Ovary (tissue), 7 donors: ENCODE measurements at regions not wholly inside any gene's neighbourhood (a gene's known extent, or its start where the extent isn't known, plus 50 kb on each side); places are given as distances from the start of the nearest gene placed in this dataset.

Experiments used
- DNase-seq, 5 donors: peaks; one replicate each; pipeline ENCODE4 v3.0.0-alpha.2; 2019 to 2020
- H3K27ac ChIP-seq, 2 donors: fragments of 200-600 bp; one replicate each; pipeline versions ENCODE4 v1.5.1 to v1.8.0; 2019 to 2022
- H3K27me3 ChIP-seq: fragments of 200-600 bp; one replicate; pipeline ENCODE4 v1.8.0; 2022
- H3K36me3 ChIP-seq: fragments of 200-600 bp; sonication (generic); one replicate; pipeline ENCODE4 v1.5.1; 2019
- H3K4me1 ChIP-seq: one replicate; pipeline ENCODE4 v1.8.1; 2013; ENCODE audit warnings: mild to moderate bottlenecking, moderate library complexity; ENCODE audit not compliant: insufficient read depth
- H3K4me3 ChIP-seq: fragments of 200-600 bp; sonication (generic); one replicate; pipeline ENCODE4 v1.5.1; 2017
- H3K9me3 ChIP-seq, 2 donors: fragments of 200-600 bp in 1 of 2; sonication (generic) in 1 of 2; one replicate each; pipeline versions ENCODE4 v1.5.1 to v1.8.1; 2013 to 2019; ENCODE audit warnings: mild to moderate bottlenecking in 1 of 2, moderate library complexity in 1 of 2
- EP300 ChIP-seq: sonication (generic); formaldehyde crosslinking; IDR thresholded peaks from one replicate; pipeline ENCODE4 v1.6.1; 2017; ENCODE audit warnings: antibody characterized with exemption
- POLR2A ChIP-seq: fragments of 450-650 bp; IDR thresholded peaks from one replicate; pipeline ENCODE4 v1.6.1; 2017; ENCODE audit warnings: antibody characterized with exemption, mild to moderate bottlenecking, moderate library complexity
- WGBS, 3 donors: extraction: QIAGEN DNeasy Blood & Tissue Kit in 1 of 3; methylation state at CpG; one replicate each; pipeline versions ENCODE4 v1.1.5 to v1.1.7; 2013 to 2017; 5-methylcytosine and 5-hydroxymethylcytosine counted together
- intact Hi-C, 4 donors: fragments of 100-400 bp; cut with DNase I; formaldehyde crosslinking; loops; one replicate each; pipeline versions ENCODE4 v1.11.0 to v1.15.1; 2022 to 2023
- TF ChIP-seq, protein P1 (sequence below), 3 donors: fragments of 450-650 bp in 2 of 3; fragments of 200-600 bp in 1 of 3; IDR thresholded peaks; one replicate each; pipeline versions ENCODE4 v1.5.1 to v1.8.0; 2016 to 2022; ENCODE audit warnings: antibody characterized with exemption in 3 of 3, mild to moderate bottlenecking in 1 of 3
- donor health status: DM: no; HTN: no; CAD: no; lungs with moderate emphysema.
- donor health status: DM: no; HTN: no; CAD: no.
- donor health status: Bipolar disorder and iron deficiency.
- donor health status: DM: no; HTN: no; CAD: no.
- donor health status: DM: yes; HTN: yes; CAD: no.

DNA sequence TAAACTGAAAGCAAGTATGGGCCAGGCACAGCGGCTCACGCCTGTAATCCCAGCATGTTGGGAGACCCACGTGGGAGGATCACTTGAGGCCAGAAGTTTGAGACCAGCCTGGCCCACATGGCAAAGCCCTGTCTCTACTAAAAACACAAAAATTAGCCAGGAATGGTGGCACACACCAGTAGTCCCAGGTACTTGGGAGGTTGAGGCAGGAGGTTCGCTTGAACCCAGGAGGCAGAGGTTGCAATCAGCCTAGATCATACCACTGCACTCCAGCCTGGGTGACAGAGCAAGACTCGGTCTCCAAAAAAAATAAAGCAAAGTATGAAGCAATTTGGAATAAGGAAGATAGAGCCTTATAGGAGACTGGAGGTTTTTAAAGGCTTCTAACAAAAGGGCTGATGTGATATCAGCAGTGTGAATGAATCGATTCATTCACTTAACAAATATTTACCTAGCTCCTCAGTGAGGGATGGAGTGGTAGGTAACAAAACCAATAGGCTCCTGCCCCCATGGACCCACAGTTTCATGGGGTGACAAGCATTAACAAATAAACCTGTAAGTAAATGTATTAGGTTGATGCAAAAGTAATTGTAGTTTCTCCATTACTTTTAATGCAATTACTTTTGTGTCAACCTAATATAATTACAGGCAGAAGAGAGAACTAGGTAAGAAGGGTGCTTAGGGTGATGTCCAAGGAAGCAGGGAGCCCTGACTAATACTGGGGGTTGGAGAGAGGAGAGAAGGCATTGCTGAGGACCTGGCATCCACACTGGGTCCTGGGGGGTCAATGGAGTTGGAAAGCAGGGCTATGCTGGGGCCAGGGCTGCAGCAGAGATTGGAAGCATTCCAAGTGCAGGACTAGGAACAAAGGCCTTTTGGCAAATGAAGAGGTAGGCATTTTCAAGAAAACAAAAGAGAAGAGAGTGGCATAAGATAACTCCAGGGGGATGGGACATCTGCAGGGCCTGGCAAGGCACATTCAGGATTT lies 195.4 kb upstream of the ARL4C start:
- H3K27ac ChIP-seq: no peak overlapping the region
- WGBS, 3 donors: 77 to 88% (median 84%) methylated on average over 6 of the region's 6 CpGs
- no peak overlapping the region for H3K4me3 ChIP-seq
- H3K9me3 ChIP-seq: no peaks in the 10 kb centered on the region
- no peak for TF ChIP-seq POLR2A
- TF ChIP-seq, protein P1, sequence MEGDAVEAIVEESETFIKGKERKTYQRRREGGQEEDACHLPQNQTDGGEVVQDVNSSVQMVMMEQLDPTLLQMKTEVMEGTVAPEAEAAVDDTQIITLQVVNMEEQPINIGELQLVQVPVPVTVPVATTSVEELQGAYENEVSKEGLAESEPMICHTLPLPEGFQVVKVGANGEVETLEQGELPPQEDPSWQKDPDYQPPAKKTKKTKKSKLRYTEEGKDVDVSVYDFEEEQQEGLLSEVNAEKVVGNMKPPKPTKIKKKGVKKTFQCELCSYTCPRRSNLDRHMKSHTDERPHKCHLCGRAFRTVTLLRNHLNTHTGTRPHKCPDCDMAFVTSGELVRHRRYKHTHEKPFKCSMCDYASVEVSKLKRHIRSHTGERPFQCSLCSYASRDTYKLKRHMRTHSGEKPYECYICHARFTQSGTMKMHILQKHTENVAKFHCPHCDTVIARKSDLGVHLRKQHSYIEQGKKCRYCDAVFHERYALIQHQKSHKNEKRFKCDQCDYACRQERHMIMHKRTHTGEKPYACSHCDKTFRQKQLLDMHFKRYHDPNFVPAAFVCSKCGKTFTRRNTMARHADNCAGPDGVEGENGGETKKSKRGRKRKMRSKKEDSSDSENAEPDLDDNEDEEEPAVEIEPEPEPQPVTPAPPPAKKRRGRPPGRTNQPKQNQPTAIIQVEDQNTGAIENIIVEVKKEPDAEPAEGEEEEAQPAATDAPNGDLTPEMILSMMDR (IDR thresholded peaks at IDR 0.05): no peak
- TF ChIP-seq EP300: no peak
- no peaks in the 10 kb centered on the region for H3K36me3 ChIP-seq
- intact Hi-C loops: no loop called here
- DNase-seq: no peak
- H3K4me1 ChIP-seq: peaks cover 5% of the 10 kb centered on the region
- no peaks in the 10 kb centered on the region for H3K27me3 ChIP-seq

DNA sequence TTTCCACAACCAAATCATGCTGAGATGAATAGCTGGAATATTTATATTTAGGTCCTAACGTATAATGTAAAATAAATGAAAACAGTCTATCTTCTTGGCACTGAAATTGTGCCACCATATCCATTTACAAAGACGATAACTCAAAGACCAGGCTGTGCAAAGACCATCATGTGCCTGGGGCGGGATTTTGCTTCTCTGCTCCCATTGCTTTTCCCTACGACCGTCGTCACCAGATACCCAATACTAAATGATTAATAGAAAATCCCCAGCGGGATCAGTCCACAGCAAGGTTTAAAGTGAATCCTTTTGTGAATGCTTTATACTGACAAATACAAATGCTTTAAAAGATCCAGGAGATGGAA lies 194.3 kb upstream of the ARL4C start:
- Histone ChIP-seq H3K4me1 (peaks cover 5% of the 10 kb centered on the region), H3K27ac (no peak overlapping the region), H3K27me3 (no peaks in the 10 kb centered on the region), H3K4me3 (no peak overlapping the region), H3K9me3 (no peaks in the 10 kb centered on the region), H3K36me3 (no peaks in the 10 kb centered on the region)
- 16 to 24% (median 16%) methylated on average over 7 of the region's 7 CpGs for WGBS, 3 donors
- no peak for TF ChIP-seq POLR2A
- DNase-seq: no peak
- intact Hi-C loops: no loop called here

DNA sequence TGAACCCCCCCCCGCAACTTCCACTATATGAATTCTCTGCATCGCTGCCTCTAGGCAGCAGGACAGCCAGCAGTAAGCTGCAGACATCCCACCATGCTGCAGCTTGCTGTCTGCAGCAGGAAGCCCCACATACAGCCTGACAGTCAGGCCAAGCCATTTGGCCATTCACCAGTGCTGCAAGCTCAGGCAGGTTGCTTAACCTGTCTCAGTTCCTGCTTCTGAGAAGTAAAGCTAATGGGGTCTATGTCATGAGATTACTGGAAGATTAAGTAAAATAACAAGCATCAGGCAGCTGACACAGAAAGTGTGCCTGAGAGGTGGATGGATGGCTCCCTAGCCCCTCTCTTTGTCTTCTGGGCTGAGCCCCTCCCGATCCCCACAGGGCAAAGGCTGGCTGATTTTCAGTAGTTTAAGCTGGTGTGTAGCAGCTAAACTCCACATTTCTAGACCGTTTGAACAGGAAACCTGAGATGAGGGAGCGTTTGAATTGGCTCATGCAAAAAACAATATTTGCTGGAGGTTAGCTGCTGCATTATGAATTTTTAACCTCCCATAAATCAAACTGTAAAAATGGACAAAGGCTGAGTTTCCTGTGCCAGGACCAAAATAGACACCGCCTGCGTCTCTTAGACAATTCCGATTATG lies 193.8 kb upstream of the ARL4C start:
- Histone ChIP-seq H3K27me3 (no peaks in the 10 kb centered on the region), H3K4me3 (no peak overlapping the region), H3K9me3 (no peaks in the 10 kb centered on the region), H3K36me3 (no peaks in the 10 kb centered on the region), H3K4me1 (peaks cover 5% of the 10 kb centered on the region), H3K27ac (no peak overlapping the region)
- DNase-seq: no peak
- TF ChIP-seq, protein P1 (IDR thresholded peaks at IDR 0.05): no peak
- TF ChIP-seq POLR2A (no peak), EP300 (no peak)
- intact Hi-C loops: no loop called here
- WGBS, 3 donors: 15 to 23% (median 20%) methylated on average over 8 of the region's 8 CpGs

GRCh38 chr2:234689911-234690379 lies 193.1 kb upstream of the ARL4C start:
- TF ChIP-seq, protein P1 (IDR thresholded peaks at IDR 0.05): no peak
- TF ChIP-seq POLR2A (no peak), EP300 (no peak)
- H3K4me3 ChIP-seq: no peak overlapping the region
- no peak for DNase-seq
- H3K9me3 ChIP-seq: no peaks in the 10 kb centered on the region
- peaks cover 5% of the 10 kb centered on the region for H3K4me1 ChIP-seq
- no peaks in the 10 kb centered on the region for H3K27me3 ChIP-seq
- 85 to 95% (median 90%) methylated on average over 10 of the region's 10 CpGs for WGBS, 3 donors
- H3K27ac ChIP-seq: no peak overlapping the region
- H3K36me3 ChIP-seq: no peaks in the 10 kb centered on the region
- intact Hi-C loops: no loop called here
